Loucy (cell line): ENCODE measurements at regions not wholly inside any gene's neighbourhood (a gene's known extent, or its start where the extent isn't known, plus 50 kb on each side); places are given as distances from the start of the nearest gene placed in this dataset.

Source experiments
- EZH2phosphoT487 ChIP-seq: fragments of 200-600 bp; IDR thresholded peaks from 2 replicates; pipeline ENCODE4 v1.6.1; 2018; ENCODE audit warnings: antibody characterized with exemption, mild to moderate bottlenecking, moderate library complexity, borderline replicate concordance
- TF ChIP-seq, protein P1 (sequence below): fragments of 200-600 bp; sonication (generic); conservative IDR thresholded peaks from 2 replicates; pipeline ENCODE4 v1.5.1; 2014; ENCODE audit warnings: mild to moderate bottlenecking, antibody characterized with exemption, low read length

- TF ChIP-seq, protein P1, sequence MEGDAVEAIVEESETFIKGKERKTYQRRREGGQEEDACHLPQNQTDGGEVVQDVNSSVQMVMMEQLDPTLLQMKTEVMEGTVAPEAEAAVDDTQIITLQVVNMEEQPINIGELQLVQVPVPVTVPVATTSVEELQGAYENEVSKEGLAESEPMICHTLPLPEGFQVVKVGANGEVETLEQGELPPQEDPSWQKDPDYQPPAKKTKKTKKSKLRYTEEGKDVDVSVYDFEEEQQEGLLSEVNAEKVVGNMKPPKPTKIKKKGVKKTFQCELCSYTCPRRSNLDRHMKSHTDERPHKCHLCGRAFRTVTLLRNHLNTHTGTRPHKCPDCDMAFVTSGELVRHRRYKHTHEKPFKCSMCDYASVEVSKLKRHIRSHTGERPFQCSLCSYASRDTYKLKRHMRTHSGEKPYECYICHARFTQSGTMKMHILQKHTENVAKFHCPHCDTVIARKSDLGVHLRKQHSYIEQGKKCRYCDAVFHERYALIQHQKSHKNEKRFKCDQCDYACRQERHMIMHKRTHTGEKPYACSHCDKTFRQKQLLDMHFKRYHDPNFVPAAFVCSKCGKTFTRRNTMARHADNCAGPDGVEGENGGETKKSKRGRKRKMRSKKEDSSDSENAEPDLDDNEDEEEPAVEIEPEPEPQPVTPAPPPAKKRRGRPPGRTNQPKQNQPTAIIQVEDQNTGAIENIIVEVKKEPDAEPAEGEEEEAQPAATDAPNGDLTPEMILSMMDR, result no peak
- no peak for TF ChIP-seq EZH2phosphoT487
Observed at GRCh38 chr4:160283081-160283480, 1180.2 kb downstream of the RAPGEF2 start.
